Natural killer cell (primary cell): ENCODE measurements at regions not wholly inside any gene's neighbourhood (a gene's known extent, or its start where the extent isn't known, plus 50 kb on each side); places are given as distances from the start of the nearest gene placed in this dataset.

Experiments
- ATAC-seq, 3 donors: fragments of 150-1000 bp in 2 of 3; fragments of 200-7000 bp in 1 of 3; cut with Tn5 transposase; 1 replicate in 1 of 3; 2 replicates in 2 of 3; pipeline ENCODE4 v1.10.0; 2021; ENCODE audit warnings: mild to moderate bottlenecking in 2 of 3, moderate library complexity in 2 of 3
- DNase-seq, 2 donors: peaks; one replicate each; pipeline versions ENCODE4 v3.0.0 to v3.0.0-alpha.2; 2013 to 2021; ENCODE audit warnings: mixed read lengths in 1 of 2
- H3K27ac ChIP-seq: one replicate; pipeline ENCODE4 v1.5.1; 2013; ENCODE audit warnings: mild to moderate bottlenecking, low read length
- H3K27me3 ChIP-seq: one replicate; pipeline ENCODE4 v1.6.1; 2013; ENCODE audit warnings: low read length; ENCODE audit not compliant: control insufficient read depth, insufficient read depth
- H3K36me3 ChIP-seq: one replicate; pipeline ENCODE4 v1.6.1; 2013; ENCODE audit warnings: low read length; ENCODE audit not compliant: control insufficient read depth, insufficient read depth
- H3K4me1 ChIP-seq: one replicate; pipeline ENCODE4 v1.6.1; 2013; ENCODE audit warnings: low read length; ENCODE audit not compliant: control insufficient read depth, insufficient read depth
- H3K4me3 ChIP-seq: one replicate; pipeline ENCODE4 v1.5.1; 2013; ENCODE audit warnings: low read length
- H3K9me3 ChIP-seq: one replicate; pipeline ENCODE4 v1.6.1; 2013; ENCODE audit warnings: low read length; ENCODE audit not compliant: control insufficient read depth, insufficient read depth
- H3K27ac Mint-ChIP-seq, 2 donors: one replicate each; pipeline ENCODE4 v1.8.0; 2022; ENCODE audit warnings: mild to moderate bottlenecking in 2 of 2, mixed read lengths in 2 of 2, moderate library complexity in 1 of 2
- H3K27me3 Mint-ChIP-seq, 2 donors: one replicate each; pipeline ENCODE4 v1.8.0; 2022; ENCODE audit warnings: low read depth in 2 of 2, mixed read lengths in 2 of 2
- H3K36me3 Mint-ChIP-seq: one replicate; pipeline ENCODE4 v1.8.0; 2022; ENCODE audit warnings: mixed read lengths
- H3K4me1 Mint-ChIP-seq, 2 donors: one replicate each; pipeline ENCODE4 v1.8.0; 2022; ENCODE audit warnings: mixed read lengths in 2 of 2
- H3K4me3 Mint-ChIP-seq: one replicate; pipeline ENCODE4 v1.8.0; 2022; ENCODE audit warnings: mild to moderate bottlenecking, moderate library complexity, mixed read lengths
- H3K9me3 Mint-ChIP-seq, 2 donors: one replicate each; pipeline ENCODE4 v1.8.0; 2022; ENCODE audit warnings: mixed read lengths in 2 of 2
- CTCF ChIP-seq: fragments of 200-600 bp; IDR thresholded peaks from one replicate; pipeline ENCODE4 v1.8.0; 2022; ENCODE audit warnings: antibody characterized with exemption
- WGBS: methylation state at CpG from one replicate; pipeline ENCODE4 v1.1.7; 2013; ENCODE audit warnings: missing lambda C conversion rate; ENCODE audit not compliant: insufficient coverage; 5-methylcytosine and 5-hydroxymethylcytosine counted together
- intact Hi-C: fragments of 100-400 bp; cut with micrococcal nuclease; formaldehyde crosslinking; loops from one replicate; pipeline ENCODE4 v1.14.2; 2022

GRCh38 chr4:28772788-28773187, 1912.1 kb downstream of the STIM2 start:
- DNase-seq, result no peak
- Mint-ChIP-seq H3K4me1 (no peaks in the 10 kb centered on the region), H3K27ac (no peak overlapping the region), H3K27me3 (no peaks in the 10 kb centered on the region), H3K36me3 (peaks cover 6% of the 10 kb centered on the region), H3K4me3 (no peak overlapping the region), H3K9me3 (peaks cover 5 to 7% of the 10 kb centered on the region in 2 donors)
- Histone ChIP-seq H3K27ac (no peak overlapping the region), H3K27me3 (no peaks in the 10 kb centered on the region), H3K36me3 (no peaks in the 10 kb centered on the region), H3K4me3 (no peak overlapping the region), H3K4me1 (no peaks in the 10 kb centered on the region), H3K9me3 (no peaks in the 10 kb centered on the region)
- TF ChIP-seq CTCF, result no peak
- intact Hi-C loops, result no loop called here
- no peak for ATAC-seq
- 84% methylated on average over 1 of the region's 2 CpGs for WGBS

- Mint-ChIP-seq H3K36me3 (no peaks in the 10 kb centered on the region), H3K27ac (no peak overlapping the region)
- no peak for ATAC-seq
Observed at GRCh38 chr4:28774344-28774743, 1913.7 kb downstream of the STIM2 start.

GRCh38 chr4:28776004-28776403, 1915.4 kb downstream of the STIM2 start:
- H3K36me3 ChIP-seq, result no peaks in the 10 kb centered on the region
- Mint-ChIP-seq H3K36me3 (peaks cover 6% of the 10 kb centered on the region), H3K4me1 (no peaks in the 10 kb centered on the region), H3K9me3 (peaks cover 9 to 16% of the 10 kb centered on the region in 2 donors), H3K27ac (no peak overlapping the region), H3K27me3 (no peaks in the 10 kb centered on the region), H3K4me3 (no peak overlapping the region)
- ATAC-seq (no peak), DNase-seq (no peak)
- no peak overlapping the region for H3K4me3 ChIP-seq
- TF ChIP-seq CTCF, result no peak
- no peaks in the 10 kb centered on the region for H3K4me1 ChIP-seq
- no peak overlapping the region for H3K27ac ChIP-seq
- no peaks in the 10 kb centered on the region for H3K9me3 ChIP-seq
- intact Hi-C loops, result no loop called here
- WGBS, result 89% methylated on average over 1 of the region's 2 CpGs
- no peaks in the 10 kb centered on the region for H3K27me3 ChIP-seq

More at GRCh38 chr4:28774344-28774743, 1913.7 kb downstream of the STIM2 start:
- Mint-ChIP-seq H3K4me3 (no peak overlapping the region), H3K27me3 (no peaks in the 10 kb centered on the region), H3K9me3 (peaks cover 5 to 7% of the 10 kb centered on the region in 2 donors), H3K4me1 (no peaks in the 10 kb centered on the region)
- no peaks in the 10 kb centered on the region for H3K9me3 ChIP-seq
- H3K4me1 ChIP-seq, result no peaks in the 10 kb centered on the region
- H3K4me3 ChIP-seq, result no peak overlapping the region
- no peaks in the 10 kb centered on the region for H3K36me3 ChIP-seq
- TF ChIP-seq CTCF, result no peak
- WGBS, result 78% methylated on average over 1 of the region's 2 CpGs
- intact Hi-C loops, result no loop called here
- DNase-seq, result no peak
- H3K27ac ChIP-seq, result no peak overlapping the region
- no peaks in the 10 kb centered on the region for H3K27me3 ChIP-seq

GRCh38 chr4:28784188-28784587, 1923.5 kb downstream of the STIM2 start:
- Mint-ChIP-seq H3K4me1 (no peaks in the 10 kb centered on the region), H3K36me3 (peaks cover 6% of the 10 kb centered on the region), H3K27me3 (no peaks in the 10 kb centered on the region), H3K4me3 (no peak overlapping the region), H3K9me3 (peaks cover 3 to 9% of the 10 kb centered on the region in 2 donors), H3K27ac (no peak overlapping the region)
- Histone ChIP-seq H3K9me3 (peaks cover 6% of the 10 kb centered on the region), H3K27ac (no peak overlapping the region), H3K36me3 (no peaks in the 10 kb centered on the region), H3K4me3 (no peak overlapping the region), H3K27me3 (no peaks in the 10 kb centered on the region), H3K4me1 (no peaks in the 10 kb centered on the region)
- no peak for ATAC-seq
- no peak for TF ChIP-seq CTCF
- intact Hi-C loops, result no loop called here
- no peak for DNase-seq
